A673 (cell line): ENCODE measurements at regions not wholly inside any gene's neighbourhood (a gene's known extent, or its start where the extent isn't known, plus 50 kb on each side); places are given as distances from the start of the nearest gene placed in this dataset.

Source experiments
- BruUV-seq: library from RNA; stranded (reverse); fragments of 400-500 nt; replicated peaks from 2 replicates; lab custom pipeline; 2021; lab: Mats Ljungman, UMichigan
- CTCF ChIA-PET: fragments of 300-600 bp; sonication (Branson Sonifier 250); formaldehyde crosslinking; loops from one replicate; lab custom pipeline; 2022; ENCODE audit warnings: antibody characterized with exemption; lab: Charles Lee
- POLR2A ChIA-PET: fragments of 300-600 bp; sonication (Branson Sonifier 250); formaldehyde crosslinking; loops from one replicate; lab custom pipeline; 2022; ENCODE audit warnings: antibody characterized with exemption; ENCODE audit not compliant: low non-redundant PET; lab: Charles Lee
- DNase-seq: peaks from one replicate; pipeline ENCODE4 v3.0.0-alpha.2; 2015; ENCODE audit warnings: low spot score
- H3K27ac ChIP-seq: fragments of 200-600 bp; sonication (generic); 2 replicates; pipeline ENCODE4 v1.5.1; 2016; ENCODE audit warnings: mixed run types, low read depth, mild to moderate bottlenecking, mixed read lengths, antibody characterized with exemption, low read length; ENCODE audit not compliant: poor library complexity, severe bottlenecking
- H3K27me3 ChIP-seq: fragments of 200-600 bp; sonication (generic); replicated peaks from 2 replicates; pipeline ENCODE4 v1.6.1; 2017; ENCODE audit warnings: mixed run types, low read depth, mild to moderate bottlenecking, mixed read lengths, antibody characterized with exemption, low read length; ENCODE audit not compliant: insufficient read depth, poor library complexity
- H3K36me3 ChIP-seq: fragments of 200-600 bp; sonication (generic); 2 replicates; pipeline ENCODE4 v1.6.1; 2016; ENCODE audit warnings: mixed run types, mild to moderate bottlenecking, mixed read lengths, antibody characterized with exemption, low read length; ENCODE audit not compliant: insufficient read depth, poor library complexity, severe bottlenecking
- H3K4me1 ChIP-seq: fragments of 200-600 bp; sonication (generic); 2 replicates; pipeline ENCODE4 v1.6.1; 2017; ENCODE audit warnings: mixed run types, mild to moderate bottlenecking, mixed read lengths, antibody characterized with exemption, low read length; ENCODE audit not compliant: insufficient read depth, poor library complexity, severe bottlenecking
- H3K4me3 ChIP-seq: fragments of 200-600 bp; sonication (generic); 2 replicates; pipeline ENCODE4 v1.5.1; 2016; ENCODE audit warnings: low read depth, mixed run types, mild to moderate bottlenecking, mixed read lengths, low read length; ENCODE audit not compliant: poor library complexity, severe bottlenecking
- H3K9me3 ChIP-seq: fragments of 200-600 bp; sonication (generic); 2 replicates; pipeline ENCODE4 v1.6.1; 2016; ENCODE audit warnings: mixed run types, low read depth, mild to moderate bottlenecking, mixed read lengths, antibody characterized with exemption, low read length; ENCODE audit not compliant: poor library complexity, severe bottlenecking
- EZH2 ChIP-seq: fragments of 200-600 bp; sonication (generic); IDR thresholded peaks from 2 replicates; pipeline ENCODE4 v1.6.1; 2017; ENCODE audit warnings: borderline replicate concordance, low read depth, mild to moderate bottlenecking, mixed read lengths, antibody characterized with exemption, low read length; ENCODE audit not compliant: poor library complexity, severe bottlenecking
- intact Hi-C: fragments of 100-400 bp; cut with micrococcal nuclease; formaldehyde crosslinking; loops from one replicate; pipeline ENCODE4 v1.10.0; 2022; ENCODE audit not compliant: unreplicated experiment
- TF ChIP-seq, protein P1 (sequence below): fragments of 300-800, 200-600 bp; sonication (generic); conservative IDR thresholded peaks from 2 replicates; pipeline ENCODE4 v1.5.1; 2017; ENCODE audit warnings: low read depth, mild to moderate bottlenecking, antibody characterized with exemption, low read length, moderate library complexity, mixed read lengths

DNA sequence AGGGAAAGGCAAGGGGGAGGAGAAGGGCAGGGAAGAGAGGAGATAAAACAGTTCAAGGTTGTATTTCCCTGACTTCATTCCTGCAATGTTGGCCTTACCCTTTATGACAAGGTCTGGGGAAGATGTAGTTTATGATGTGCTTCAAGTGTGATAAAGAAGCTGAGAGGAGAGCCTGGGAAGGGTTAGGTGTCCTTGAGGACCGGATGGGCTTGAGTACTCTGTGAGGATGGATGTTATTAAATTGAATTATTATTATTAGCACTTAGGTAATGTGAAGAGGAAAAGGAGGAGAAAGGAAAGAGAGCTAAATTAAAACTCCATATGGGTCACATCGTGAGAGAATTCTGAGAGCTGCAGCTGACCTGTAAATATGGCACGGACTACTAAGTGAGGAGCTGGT lies 719.4 kb upstream of the CELF4 start:
- DNase-seq = no peak
- intact Hi-C loops = no loop called here

DNA sequence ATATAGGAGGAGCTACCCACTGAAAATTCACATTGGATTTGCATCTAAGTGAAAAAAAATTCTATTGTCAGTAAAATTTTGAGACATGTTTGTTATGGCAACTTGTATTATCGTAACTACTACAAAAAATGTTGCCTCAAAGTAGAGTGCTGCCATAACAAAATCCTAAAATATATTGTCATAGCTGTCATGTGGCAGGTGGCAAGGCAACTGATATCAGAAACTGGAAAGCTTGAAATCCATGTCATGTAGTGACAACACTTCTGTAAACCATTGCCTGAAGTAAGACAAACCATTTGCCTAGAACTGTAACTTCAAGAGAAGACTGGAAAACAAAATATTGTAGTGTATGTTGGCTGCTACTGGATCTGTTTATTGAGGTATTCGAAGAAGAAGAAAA lies 697.5 kb upstream of the CELF4 start:
- Histone ChIP-seq H3K27me3 (no peaks in the 10 kb centered on the region), H3K4me1 (no peaks in the 10 kb centered on the region), H3K9me3 (peaks cover 4% of the 10 kb centered on the region), H3K36me3 (no peaks in the 10 kb centered on the region), H3K27ac (no peak overlapping the region), H3K4me3 (no peak overlapping the region)
- ChIA-PET POLR2A (no interaction called here), CTCF (no interaction called here)
- intact Hi-C loops = no loop called here
- TF ChIP-seq, protein P1, sequence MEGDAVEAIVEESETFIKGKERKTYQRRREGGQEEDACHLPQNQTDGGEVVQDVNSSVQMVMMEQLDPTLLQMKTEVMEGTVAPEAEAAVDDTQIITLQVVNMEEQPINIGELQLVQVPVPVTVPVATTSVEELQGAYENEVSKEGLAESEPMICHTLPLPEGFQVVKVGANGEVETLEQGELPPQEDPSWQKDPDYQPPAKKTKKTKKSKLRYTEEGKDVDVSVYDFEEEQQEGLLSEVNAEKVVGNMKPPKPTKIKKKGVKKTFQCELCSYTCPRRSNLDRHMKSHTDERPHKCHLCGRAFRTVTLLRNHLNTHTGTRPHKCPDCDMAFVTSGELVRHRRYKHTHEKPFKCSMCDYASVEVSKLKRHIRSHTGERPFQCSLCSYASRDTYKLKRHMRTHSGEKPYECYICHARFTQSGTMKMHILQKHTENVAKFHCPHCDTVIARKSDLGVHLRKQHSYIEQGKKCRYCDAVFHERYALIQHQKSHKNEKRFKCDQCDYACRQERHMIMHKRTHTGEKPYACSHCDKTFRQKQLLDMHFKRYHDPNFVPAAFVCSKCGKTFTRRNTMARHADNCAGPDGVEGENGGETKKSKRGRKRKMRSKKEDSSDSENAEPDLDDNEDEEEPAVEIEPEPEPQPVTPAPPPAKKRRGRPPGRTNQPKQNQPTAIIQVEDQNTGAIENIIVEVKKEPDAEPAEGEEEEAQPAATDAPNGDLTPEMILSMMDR = no peak
- TF ChIP-seq EZH2 = no peak
- no peak for DNase-seq
- no TSS peak for BruUV-seq

More for the DNA sequence above, 719.4 kb upstream of the CELF4 start:
- POLR2A ChIA-PET = no interaction called here
- Histone ChIP-seq H3K27me3 (no peaks in the 10 kb centered on the region), H3K9me3 (peaks cover 17% of the 10 kb centered on the region), H3K36me3 (no peaks in the 10 kb centered on the region), H3K4me1 (no peaks in the 10 kb centered on the region), H3K4me3 (no peak overlapping the region), H3K27ac (no peak overlapping the region)
- no peak for TF ChIP-seq EZH2
- TF ChIP-seq, protein P1 = no peak
- no TSS peak for BruUV-seq
- CTCF ChIA-PET = no interaction called here

DNA sequence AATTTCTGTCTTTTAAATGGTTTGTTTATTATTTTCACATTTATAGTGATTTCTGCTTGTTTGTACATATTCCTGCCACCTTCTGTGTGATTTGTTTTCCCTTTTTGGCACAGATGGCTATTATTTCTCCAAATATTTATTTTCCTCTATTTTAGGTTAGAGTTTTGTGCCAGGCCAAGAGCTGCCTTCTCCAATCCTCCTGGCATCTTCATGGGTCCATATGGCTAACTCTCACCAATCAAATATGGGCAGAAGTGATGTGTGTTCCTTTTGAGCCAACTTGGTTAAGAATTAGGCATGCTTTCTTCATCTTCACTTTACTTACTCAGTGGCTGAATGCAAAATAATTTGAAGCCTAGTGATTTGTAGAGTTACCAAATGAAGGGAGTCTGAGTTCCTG lies 697.1 kb upstream of the CELF4 start:
- ChIA-PET CTCF (no interaction called here), POLR2A (no interaction called here)
- Histone ChIP-seq H3K27ac (no peak overlapping the region), H3K36me3 (no peaks in the 10 kb centered on the region), H3K4me1 (no peaks in the 10 kb centered on the region), H3K27me3 (no peaks in the 10 kb centered on the region), H3K9me3 (peaks cover 5% of the 10 kb centered on the region), H3K4me3 (no peak overlapping the region)
- intact Hi-C loops = no loop called here
- DNase-seq = no peak
- no TSS peak for BruUV-seq
- TF ChIP-seq, protein P1 = no peak
- no peak for TF ChIP-seq EZH2
